ENCODE measurements at regions not wholly inside any gene's neighbourhood (a gene's known extent, or its start where the extent isn't known, plus 50 kb on each side); places are given as distances from the start of the nearest gene placed in this dataset.

DNA sequence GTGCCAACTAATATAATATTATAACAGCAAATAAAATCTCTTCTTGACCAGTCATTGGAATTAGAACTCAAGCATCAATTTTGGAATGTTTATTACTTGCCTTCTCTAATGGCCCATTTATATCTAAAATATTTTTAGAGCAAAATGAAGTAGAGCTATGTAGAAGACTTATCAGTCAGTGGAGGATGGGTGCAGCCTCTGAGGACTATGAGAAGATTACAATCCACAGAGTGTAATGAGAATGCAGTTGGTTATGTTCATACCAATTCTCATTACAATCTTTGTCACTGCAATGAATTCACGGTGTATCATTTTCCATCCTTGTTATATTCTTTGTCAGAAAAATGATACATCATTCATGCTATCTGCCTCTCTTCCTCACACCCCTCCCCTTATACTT lies 878.1 kb downstream of the CENPC start:
- no peak for DNase-seq

DNA sequence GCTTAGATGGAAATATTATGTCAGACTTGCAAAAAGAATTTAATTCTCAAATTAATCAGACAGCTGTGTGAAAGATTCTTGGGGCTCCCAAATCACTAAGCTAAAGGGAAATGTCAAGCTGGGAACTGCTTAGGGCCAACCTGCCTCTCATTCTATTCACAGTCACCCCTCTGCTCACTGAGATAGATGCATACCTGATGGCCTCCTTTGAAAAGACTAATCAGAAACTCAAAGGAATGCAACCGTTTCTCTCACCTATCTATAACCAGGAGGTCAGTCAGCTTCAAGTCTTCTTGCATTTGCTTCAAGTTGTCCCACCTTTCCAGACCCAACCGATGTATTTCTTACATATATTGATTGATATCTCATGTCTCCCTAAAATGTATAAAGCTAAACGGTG lies 882.7 kb downstream of the CENPC start:
- DNase-seq = no peak

DNA sequence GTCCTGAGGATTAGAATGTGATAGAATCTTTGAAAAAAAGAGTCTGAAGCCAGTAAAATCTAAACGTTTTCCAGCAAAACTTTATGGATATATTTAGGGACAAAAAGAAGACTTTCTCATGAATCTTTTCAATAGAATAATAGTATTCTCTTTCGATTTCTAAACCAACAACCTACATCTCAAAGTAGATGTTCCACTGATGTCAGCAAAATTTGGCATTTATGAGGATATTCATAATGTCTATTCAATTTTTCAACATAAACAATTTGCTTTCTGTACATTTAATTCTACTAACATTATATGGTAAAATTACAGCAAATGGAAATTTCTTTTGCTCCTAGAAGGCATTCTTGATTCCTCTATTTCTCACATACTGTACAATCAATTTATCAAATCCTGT lies 886.5 kb downstream of the CENPC start:
- no peak for DNase-seq

DNA sequence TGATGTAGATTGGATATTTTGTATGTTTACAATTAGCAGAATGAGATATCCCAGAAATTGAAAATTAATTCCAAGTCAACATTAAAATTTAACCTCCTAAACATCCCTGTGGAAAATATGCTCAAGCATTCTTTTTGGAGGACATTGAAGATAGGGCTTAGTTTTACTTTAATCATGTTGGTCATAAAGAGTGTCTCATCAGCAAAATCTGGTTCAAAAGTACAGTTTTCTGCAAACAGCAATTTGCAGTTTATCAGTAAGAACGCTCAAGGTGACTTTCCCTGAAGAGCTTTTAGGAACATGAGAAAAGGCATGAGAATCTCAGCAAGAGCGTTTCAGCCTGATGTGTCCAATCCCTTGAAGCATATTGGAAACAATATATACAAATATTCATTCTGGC lies 889.8 kb downstream of the CENPC start:
- no peak for DNase-seq

DNA sequence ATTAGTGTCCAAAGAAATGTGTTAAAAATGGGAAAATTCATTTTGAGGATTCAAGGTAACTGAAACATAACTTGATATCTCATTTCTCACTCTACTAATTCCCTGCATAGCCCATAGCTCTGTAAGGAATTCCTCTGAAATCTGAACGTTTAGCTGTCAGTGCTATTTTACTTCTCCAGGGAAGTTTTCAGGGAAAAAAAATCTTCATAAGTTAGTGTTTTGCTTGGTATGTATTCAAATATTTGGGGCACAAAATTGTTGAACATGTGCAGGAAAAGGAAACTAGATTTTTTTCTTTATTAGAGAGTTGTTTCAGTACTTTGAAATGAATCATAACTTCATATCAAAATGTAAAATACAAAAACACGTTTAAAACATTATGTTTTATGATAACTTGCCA lies 891.4 kb downstream of the CENPC start:
- no peak for DNase-seq

DNA sequence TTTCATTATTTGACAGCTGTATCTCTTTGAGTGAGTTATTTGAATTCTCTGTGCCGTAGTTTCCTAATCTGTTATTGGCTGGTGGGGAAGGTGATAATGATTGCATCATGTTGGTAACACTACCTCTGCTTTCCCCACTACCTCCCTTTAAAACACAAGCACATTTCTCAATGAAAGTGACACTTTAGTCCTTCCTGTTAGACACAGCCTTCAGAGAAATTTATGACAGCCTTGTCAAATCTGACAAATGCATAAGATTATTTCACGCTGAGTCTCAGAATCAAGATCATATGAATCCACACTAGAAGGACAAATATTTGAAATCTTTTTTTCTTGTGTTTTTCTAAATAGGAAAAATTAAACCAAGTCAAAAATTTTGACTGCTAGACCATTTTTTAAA lies 896.1 kb downstream of the CENPC start:
- DNase-seq = no peak

DNA sequence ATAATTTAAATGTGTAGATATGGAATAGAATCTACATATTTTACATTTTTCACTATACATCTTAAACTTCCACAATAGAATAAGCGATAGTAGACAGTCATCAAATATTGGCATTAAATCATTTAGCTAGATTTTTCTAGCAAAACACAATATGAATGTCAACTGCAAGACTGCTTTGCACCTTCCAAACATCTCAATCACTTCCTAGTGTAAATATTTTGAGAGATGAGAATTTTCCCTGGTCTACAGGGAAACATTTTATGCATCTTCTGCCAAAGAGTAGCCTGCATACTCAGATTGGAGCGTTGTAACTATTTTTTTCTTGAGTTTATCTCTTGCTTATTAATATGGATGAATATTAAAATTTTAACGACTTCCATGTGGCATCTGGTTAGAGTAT lies 897.4 kb downstream of the CENPC start:
- DNase-seq = no peak

DNA sequence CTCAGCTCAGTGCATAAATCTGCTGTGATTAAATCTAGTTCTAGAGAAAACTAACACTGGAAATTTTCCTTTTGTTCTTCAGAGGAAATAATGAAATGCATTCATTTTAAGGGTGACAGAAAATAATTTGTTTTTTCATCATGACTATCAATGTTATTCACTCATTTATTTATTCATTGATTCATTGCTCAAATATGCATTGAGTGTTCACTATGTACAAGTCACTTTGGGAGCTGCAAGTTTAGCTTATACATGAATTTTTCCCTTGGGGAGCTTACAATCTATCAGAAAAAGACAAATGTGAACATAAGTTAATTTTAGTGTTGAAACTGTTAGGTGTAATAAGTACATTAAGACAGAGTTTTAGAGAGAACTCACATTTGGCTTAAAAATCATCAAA lies 897.8 kb downstream of the CENPC start:
- DNase-seq = no peak

DNA sequence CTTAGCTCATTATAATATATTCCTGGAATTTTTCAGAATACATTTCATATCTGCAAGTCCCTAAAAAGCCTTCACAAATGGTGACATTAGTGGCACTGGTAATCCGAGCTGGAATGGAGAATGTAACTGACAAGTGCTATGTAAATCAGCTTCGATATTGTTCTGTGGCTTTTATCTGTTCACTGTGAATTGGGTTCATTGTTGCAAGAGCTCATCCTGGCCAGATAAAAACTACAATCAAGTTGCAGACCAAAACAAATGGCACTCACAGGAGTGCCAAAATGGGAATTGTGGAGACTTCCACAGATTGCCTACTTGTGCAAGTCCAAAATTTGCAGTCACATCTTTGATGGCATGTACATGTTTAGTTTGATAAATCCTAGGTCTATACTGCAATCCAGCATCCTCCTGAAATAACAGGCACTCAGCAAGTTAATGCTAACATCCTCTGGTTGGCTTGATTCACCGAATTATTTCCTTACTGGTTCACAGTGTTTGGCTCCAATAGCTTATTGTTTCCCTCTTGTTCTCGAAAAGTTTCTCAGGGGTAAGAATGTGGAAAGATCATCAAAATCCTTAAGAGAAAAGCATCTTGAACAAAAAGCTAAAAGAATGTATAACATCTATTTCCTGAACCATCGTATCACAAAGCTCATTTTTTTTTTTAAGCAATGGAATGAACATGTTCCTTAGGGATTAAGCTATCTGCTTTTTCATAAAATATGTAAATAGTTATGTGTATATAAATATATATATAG lies 904.9 kb downstream of the CENPC start:
- DNase-seq = peak; percentile 3

DNA sequence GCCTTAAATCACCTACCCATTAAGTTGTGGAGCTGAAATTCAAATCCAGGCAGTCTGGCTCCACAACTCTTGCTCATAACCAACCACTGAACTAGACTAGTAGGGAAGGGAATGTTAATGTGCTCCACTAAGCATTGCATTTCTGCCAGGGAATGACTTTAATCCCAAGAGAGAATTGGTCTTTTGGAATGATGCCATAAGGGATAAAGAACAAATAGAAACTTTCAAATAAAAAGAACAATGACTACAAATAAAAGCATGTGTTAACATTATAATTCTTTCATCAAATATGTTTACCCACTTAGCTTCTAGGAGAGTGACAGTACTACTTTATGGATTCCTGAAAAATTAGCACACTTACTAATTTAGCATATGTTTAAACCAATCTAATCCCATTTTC lies 905.9 kb downstream of the CENPC start:
- DNase-seq = no peak

DNA sequence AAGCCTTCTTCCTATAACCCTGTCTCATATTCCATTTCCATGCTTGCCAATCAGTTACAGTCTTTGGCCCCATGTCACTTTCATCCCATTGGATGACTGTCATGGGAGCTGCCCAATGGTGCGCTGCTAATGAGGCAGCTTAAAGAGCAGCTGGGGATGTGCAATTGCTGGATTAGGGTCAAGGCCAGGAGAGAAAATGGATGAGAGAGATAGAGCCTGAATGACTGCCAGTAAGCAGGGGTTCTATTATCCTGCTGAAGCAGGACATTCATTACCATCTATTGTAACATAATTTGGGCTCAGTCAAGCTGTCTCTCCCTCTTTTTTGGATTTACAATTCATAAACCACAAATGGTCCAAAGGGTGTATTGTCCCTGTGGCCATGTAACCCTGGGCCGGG lies 909.0 kb downstream of the CENPC start:
- DNase-seq = no peak

DNA sequence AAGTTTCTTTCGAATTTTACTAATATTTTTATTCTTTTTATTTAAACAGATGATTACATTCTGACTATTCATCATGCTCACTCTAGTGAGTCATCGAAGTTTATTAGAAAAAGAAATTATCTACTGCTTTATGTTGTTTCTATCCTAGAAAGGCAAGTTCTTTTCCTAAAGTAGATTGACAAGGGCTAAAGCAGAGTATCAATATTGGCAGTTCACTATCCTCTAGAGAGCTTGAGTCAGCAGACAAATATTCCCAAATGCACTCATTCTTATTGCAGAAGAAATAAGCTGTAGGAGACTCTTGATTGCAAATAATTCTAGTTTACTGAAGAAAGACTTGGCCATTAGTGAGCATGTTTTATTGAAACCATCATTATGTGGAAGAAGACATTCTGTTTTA lies 911.8 kb downstream of the CENPC start:
- DNase-seq = no peak

DNA sequence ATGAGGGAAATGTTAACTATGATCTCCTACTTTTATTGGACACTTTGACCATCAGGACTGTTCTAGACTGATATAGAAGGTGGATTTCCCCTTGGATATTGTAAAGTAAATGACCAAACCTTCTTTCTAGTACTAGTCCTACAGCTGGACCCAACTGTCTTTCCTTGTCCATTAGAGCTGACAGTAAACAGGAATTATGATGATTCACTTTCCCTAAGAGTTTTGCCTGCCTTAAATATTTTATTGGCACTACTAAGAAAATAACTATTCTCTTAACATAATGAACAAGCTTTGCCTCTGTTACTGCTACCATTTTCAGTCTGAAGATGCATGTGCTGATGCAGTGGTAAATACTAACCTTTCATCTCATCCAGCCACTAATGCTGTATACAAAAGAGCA lies 915.4 kb downstream of the CENPC start:
- DNase-seq = no peak

DNA sequence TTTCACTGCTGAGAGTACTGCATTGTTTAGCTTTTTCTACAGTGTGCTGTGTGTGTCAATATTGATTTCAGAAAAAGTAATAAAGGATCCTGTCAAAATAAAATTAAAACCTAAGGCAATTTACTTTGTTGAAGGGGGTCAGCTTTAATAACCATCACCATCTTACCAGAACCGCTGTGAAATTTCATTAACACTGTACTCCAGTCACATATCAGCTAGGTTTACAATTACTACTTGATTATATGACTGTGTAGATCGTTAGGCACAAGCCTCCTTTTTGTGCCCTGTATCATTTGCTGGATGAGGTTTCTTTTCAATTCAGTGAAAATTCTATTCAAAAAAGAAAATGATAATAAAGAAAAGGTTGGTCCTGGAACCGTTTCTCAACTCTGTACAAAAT lies 917.2 kb downstream of the CENPC start:
- DNase-seq = no peak

DNA sequence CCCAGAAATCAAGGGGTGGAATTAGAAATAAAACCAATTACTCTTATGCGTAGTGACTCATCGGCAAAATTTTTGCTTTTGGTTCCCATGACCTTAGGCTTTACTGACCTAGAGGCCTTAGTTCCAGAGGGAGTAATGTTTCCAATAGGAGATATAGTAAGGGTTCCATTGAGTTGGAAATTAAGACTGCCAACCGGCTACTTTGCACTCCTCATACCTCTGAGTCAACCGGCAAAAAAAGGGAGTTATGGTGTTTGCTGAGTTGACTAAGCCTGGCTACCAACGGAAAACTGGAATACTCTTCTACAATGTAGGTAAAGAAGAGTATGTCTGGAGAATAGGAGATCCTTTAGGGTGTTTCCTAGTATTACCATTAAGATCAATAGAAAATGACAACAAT lies 919.8 kb downstream of the CENPC start:
- no peak for DNase-seq

DNA sequence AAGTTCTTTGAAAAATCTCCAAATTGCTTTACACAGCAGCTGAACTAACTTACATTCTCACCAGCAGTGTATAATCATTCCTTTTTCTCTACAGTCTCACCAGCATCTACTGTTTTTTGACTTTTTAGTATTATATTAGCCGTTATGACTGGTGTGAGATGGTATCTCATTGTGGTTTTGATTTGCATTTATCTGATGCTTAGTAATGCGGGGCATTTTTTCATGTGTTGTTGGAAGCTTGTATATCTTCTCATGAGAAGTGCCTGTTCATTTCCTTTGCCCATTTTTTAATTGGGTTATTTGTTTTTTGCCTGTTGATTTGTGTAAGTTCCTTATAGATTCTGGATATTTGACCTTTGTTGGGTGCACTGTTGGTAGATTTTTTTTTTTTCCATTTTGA lies 931.7 kb downstream of the CENPC start:
- DNase-seq = no peak

DNA sequence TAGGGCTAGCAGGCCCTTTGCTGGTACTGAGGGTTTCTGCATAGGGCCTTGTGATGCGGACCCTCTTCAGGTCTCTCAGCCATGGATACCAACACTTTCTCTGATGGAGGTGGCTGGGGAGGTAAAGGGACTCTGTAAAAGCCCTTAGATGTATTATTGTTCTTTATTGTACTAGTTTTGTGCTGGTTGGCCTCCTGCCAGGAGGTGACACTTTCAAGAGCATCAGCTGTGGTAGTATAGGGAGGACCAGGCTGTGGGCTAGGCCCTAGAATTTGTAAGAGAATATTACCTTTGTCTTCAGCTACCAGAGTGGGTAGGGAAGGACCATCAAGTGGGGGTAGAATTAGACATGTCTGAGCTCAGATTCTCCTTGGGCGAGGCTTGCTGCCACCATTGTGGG lies 936.3 kb downstream of the CENPC start:
- no peak for DNase-seq

DNA sequence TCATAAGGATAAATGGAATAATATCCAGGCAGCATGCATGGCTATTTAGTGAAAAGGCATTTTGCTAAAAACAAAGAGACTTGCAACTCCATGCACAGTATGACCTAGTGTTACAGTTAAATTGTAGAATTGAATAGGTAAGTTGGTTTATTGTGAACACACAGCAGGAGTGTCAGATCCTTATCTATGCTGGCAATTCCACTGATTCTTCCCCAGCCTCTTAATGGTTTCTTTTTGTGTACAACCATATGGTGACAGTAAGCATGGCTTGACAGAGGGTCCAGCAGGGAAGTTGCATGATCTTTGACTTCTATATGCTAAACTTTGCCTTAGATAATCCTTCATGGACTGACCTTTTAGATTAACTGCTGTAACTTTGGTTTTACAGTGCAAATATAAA lies 936.6 kb upstream of the EPHA5 start:
- DNase-seq = no peak

DNA sequence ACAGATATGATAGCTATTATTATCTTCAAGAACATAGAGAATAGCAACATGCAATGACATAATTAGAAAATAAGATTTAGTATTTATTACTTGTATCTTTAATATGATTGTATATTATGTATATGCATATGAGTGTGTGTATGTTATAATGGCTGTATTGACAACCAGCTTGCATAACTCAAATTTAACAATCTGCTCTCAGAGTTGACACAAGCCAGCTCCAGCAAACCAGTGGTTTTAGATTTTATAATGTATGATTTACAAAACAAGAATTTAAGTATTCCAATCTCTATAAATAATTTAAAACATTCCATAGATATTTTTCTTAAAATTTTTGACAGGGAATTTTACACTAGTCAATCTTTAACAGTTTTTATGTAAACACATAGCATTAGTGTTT lies 935.9 kb upstream of the EPHA5 start:
- DNase-seq = no peak

DNA sequence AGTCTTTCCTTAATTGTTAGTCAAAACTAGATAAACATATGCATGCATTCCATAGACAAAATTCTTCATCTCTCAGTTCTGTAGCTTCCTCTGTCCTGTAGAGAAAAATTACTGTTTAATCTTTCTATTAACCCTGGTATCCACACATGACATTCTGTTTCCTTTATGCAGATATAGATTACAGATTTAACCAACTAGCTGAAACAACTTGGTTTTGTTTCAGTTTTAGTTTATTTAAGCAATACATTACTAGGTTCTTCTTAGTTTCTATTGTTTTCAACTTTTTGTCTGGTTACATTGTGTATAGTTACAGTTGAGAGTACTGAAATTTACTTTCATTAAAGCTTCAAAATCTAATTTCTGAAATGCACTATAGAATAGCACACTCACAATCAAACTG lies 933.9 kb upstream of the EPHA5 start:
- DNase-seq = no peak

DNA sequence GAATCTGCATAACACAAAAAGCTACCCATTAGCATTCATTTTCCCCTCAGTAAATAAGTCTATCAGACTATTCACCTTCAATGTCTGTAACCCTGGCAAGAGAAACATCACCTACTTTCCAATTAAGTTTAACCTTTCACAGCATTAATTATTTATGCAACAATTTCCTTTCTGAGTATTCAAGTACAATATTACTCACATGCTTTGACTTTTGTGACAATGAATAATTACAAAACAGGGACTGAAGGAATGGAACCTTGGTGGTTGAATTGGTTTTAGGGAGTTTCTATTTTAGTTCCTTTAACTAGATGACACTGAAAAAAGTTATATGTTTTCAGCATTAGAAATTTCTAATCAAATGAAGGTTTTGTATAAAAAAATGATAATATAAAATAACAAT lies 932.3 kb upstream of the EPHA5 start:
- no peak for DNase-seq

DNA sequence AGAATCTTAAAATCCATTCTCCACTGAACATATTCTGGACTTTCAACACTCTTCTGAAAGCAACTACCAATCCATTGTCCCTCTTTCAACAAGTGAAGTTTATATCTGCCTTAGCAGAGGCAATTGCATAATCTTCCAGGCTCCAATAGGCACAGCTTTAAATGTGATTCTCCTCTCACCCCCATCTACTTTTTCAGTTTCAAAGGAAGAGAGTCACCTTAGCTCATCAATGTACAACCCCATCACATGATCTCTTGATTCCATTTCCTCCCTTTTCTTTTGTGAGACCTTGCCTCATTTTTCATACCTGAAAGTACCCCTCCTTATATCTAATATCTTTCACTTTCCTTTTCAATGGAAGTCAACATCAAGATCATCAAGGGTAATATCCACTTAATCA lies 921.7 kb upstream of the EPHA5 start:
- no peak for DNase-seq

DNA sequence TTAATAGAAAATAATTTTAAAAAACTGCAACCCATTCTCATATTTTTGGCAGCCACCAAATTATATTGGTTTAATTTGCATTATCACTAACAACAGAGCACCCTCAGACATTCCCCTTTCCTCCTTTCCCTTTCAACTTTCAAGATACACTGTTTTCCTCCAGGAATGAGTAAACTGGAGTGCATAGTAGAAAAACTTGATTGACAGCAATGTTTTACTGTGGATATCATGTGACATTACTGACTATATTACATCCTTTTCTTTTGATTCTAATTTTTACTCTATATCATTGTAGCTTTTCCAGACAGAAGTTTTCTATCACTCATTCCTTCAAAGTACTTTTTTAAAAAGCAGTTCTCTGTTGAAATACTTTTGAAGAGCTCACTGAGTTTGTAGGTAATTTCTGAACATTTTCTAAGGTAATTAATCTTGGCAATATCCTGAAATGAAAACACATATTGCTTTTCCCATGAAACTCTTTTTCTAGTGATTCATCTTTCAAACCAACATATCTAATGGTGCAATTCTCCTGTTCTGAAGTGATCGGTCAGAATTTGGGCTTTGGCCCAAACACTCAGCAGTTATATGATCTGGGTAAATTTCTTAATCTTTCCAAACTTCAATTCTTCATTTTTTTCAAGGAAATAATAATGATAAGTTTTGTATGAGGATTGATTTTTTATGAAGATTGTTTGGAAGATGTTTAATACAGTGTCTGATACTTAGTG lies 920.4 kb upstream of the EPHA5 start:
- DNase-seq = no peak

DNA sequence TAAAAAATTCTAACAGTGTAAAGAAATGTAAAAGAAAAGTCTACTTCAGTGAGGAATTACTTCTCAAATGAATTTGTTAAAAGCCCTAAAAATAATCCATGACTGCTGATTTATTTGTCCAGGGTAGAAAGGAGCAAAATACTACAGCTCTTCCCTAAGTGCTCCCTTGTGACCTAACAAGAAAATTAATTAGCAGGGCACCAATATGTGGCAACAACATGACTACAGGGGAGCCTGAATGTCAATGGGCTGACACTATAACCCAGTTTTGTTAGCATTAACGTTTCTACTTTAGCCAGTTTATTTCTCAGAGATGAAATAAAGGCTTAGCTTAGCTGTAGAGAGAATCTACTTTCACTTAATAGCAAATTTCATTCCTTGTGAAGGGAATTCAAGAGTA lies 918.9 kb upstream of the EPHA5 start:
- no peak for DNase-seq

DNA sequence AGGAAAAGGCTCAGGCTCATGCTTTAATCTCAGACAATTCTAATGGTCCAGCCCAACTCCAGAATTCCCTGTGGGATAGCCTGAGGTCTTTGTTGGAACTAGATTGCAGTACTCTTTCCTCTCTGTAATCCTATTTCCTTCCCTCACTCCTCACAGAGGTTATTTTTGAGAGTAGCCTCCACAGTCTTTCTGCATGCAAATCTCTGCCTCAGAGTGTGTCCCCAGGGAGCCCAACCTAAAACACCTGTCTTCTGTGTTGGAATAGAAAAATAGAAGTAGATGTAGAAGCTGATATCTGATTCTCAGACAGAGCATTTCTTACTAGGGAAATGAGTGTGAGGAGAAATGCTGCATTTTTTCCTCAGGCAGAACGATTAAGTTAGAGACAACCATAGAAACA lies 915.5 kb upstream of the EPHA5 start:
- no peak for DNase-seq
